ENCODE measurements at regions not wholly inside any gene's neighbourhood (a gene's known extent, or its start where the extent isn't known, plus 50 kb on each side); places are given as distances from the start of the nearest gene placed in this dataset.
"Not testable (repeated sequence)": the region's sequence is repeated elsewhere in the genome, so short reads cannot be mapped to it uniquely, and the experiment has no call there.

DNA sequence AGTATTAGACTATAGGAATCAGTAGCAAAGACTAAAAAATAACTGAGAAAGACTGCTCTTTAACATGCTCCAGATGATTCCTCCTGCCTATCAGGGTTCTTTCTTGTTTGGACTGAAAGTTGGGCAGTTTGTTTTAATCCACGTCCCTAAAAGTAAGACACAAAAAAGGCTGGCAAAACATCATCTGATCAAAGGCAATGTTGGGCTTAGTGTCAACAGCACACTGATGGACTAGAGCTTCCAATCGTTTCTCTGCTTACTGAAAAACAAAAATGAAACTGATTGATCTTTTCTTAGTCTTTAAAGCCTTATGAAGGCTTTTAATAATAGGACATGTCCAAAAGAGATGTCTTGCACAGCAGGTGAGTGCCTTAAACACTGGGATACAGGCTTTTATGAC lies 1567.9 kb upstream of the PRR20A start:
- Histone ChIP-seq H3K4me1 (no peaks in the 10 kb centered on the region), H3K27me3 (no peaks in the 10 kb centered on the region), H3K9me3 (no peaks in the 10 kb centered on the region), H3K4me3 (no peak overlapping the region), H3K27ac (replicated peaks in 1 of 4) (no peak overlapping the region), H3K36me3 (no peaks in the 10 kb centered on the region)
- intact Hi-C loops (cut with DNase I): no loop called here
- no peak for TF ChIP-seq POLR2AphosphoS5 (IDR thresholded peaks at IDR 0.05)
- TF ChIP-seq, protein P1, sequence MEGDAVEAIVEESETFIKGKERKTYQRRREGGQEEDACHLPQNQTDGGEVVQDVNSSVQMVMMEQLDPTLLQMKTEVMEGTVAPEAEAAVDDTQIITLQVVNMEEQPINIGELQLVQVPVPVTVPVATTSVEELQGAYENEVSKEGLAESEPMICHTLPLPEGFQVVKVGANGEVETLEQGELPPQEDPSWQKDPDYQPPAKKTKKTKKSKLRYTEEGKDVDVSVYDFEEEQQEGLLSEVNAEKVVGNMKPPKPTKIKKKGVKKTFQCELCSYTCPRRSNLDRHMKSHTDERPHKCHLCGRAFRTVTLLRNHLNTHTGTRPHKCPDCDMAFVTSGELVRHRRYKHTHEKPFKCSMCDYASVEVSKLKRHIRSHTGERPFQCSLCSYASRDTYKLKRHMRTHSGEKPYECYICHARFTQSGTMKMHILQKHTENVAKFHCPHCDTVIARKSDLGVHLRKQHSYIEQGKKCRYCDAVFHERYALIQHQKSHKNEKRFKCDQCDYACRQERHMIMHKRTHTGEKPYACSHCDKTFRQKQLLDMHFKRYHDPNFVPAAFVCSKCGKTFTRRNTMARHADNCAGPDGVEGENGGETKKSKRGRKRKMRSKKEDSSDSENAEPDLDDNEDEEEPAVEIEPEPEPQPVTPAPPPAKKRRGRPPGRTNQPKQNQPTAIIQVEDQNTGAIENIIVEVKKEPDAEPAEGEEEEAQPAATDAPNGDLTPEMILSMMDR (IDR thresholded peaks at IDR 0.05): no peak
- no peak for TF ChIP-seq EP300 (IDR thresholded peaks at IDR 0.05)
- no peak for TF ChIP-seq POLR2A (IDR thresholded peaks at IDR 0.05; ENCODE audit: low read depth)
- WGBS: 39% methylated on average over 2 of the region's 2 CpGs
- DNase-seq (ENCODE audit: extremely low spot score): no peak

DNA sequence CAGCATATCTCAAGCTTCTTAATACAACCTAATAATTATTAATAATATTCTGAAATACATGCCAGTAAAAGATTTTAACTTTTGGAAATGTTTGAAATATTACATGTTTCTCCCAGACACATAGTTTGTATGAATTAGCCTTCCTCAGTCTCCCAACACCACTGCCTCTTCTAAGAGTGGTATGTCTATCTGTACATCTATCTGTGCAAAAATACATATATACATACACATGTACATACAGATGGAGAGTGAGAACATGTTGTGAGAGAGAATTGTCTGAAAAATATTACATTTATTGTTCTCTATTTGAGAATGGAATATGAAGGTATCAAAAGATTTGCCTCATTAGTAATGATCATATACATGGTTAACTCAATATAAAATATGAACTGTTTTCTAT lies 1567.2 kb upstream of the PRR20A start:
- TF ChIP-seq POLR2AphosphoS5 (IDR thresholded peaks at IDR 0.05) (no peak), POLR2A (IDR thresholded peaks at IDR 0.05; ENCODE audit: low read depth) (no peak), EP300 (IDR thresholded peaks at IDR 0.05) (no peak)
- TF ChIP-seq, protein P1 (IDR thresholded peaks at IDR 0.05): no peak
- Histone ChIP-seq H3K27me3 (no peaks in the 10 kb centered on the region), H3K4me1 (no peaks in the 10 kb centered on the region), H3K27ac (replicated peaks in 1 of 4) (no peak overlapping the region), H3K4me3 (no peak overlapping the region), H3K36me3 (no peaks in the 10 kb centered on the region), H3K9me3 (no peaks in the 10 kb centered on the region)
- intact Hi-C loops (cut with DNase I): no loop called here
- DNase-seq (ENCODE audit: extremely low spot score): no peak

DNA sequence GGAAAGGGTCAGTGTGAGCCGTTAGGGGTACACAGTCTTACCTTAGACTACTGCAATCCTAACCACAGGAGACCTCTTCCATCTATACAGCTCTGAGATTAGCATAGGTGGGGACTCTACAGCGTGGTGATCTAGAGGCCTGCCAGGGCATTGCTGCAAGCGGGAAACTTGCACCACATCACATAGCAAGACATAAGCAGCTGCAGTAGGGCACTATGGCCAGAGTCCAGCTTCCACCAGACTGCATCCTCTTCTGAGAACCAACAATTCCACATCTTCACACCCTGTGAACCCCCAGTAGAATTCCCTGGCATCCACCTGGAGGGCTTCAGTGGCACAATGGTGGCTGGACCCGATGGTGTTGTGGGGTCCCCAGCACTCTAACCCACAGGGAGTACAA lies 1564.3 kb upstream of the PRR20A start:
- Histone ChIP-seq H3K27ac (replicated peaks in 1 of 4) (no peak overlapping the region), H3K4me3 (no peak overlapping the region), H3K4me1 (no peaks in the 10 kb centered on the region), H3K27me3 (no peaks in the 10 kb centered on the region), H3K36me3 (no peaks in the 10 kb centered on the region), H3K9me3 (no peaks in the 10 kb centered on the region)
- intact Hi-C loops (cut with DNase I): no loop called here
- WGBS: 85% methylated on average over 4 of the region's 4 CpGs
- DNase-seq (ENCODE audit: extremely low spot score): peak; percentile 85
- TF ChIP-seq POLR2AphosphoS5 (IDR thresholded peaks at IDR 0.05) (no peak), EP300 (IDR thresholded peaks at IDR 0.05) (no peak), POLR2A (IDR thresholded peaks at IDR 0.05; ENCODE audit: low read depth) (no peak)
- TF ChIP-seq, protein P1 (IDR thresholded peaks at IDR 0.05): no peak

DNA sequence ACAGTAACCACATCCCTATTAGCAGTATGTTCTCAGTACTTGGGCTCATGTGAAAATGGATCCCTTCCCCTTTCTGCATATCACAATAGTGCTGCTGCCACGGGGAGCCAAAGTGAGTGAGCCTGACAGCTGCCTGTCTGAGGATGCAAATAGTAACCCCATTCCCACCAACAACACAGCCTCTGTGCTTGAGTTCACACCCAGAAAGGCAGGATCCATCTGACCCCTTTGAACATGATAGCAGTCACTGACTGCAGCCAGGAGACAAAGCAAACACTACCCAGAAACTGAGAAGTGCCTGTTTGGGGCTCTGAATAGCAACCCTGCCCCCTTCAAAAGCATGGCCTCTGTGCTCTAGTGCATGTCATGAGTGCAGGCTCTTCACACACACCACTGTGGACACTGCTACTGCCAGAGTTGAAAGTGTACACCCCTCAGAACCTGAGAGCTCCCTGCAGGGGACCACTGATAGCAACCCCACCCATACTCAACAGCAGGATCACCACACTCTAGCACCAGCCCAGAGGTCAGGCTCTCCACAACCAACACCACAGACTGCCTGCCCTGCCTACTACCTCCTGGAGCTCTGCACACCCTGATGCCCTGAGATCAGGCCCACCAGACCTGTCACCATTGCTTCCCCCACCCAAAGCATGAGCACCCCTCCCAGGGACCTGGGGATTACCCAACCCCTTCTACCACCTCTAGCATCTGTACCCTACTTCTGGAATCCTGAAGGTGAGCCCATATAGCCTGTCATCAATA lies 1563.5 kb upstream of the PRR20A start:
- no peak for TF ChIP-seq EP300 (IDR thresholded peaks at IDR 0.05)
- TF ChIP-seq, protein P1 (IDR thresholded peaks at IDR 0.05): no peak
- TF ChIP-seq POLR2AphosphoS5 (IDR thresholded peaks at IDR 0.05): no peak
- TF ChIP-seq POLR2A (IDR thresholded peaks at IDR 0.05; ENCODE audit: low read depth): no peak
- Histone ChIP-seq H3K9me3 (no peaks in the 10 kb centered on the region), H3K4me1 (no peaks in the 10 kb centered on the region), H3K4me3 (no peak overlapping the region), H3K36me3 (no peaks in the 10 kb centered on the region), H3K27me3 (no peaks in the 10 kb centered on the region), H3K27ac (replicated peaks in 1 of 4) (no peak overlapping the region)
- DNase-seq (ENCODE audit: extremely low spot score): no peak
- WGBS: no CpG with 5 or more reads among the region's 1 CpG
- intact Hi-C loops (cut with DNase I): no loop called here

DNA sequence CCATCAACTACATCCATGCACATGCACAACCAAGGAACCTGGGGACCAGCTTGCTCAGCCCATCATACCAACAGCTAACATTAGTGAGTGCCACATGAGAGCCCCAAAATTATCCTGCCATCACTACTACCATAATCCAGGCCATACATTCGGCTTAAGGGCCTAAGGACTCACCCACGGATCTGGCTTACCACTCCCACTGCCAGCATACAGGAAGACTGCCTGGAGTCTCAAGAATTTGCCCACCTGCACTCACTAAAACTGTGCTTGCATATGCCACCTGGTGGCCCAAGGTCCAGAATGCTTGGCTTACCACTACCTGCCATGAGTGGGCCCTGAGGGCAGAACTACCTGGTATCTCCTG lies 1562.9 kb upstream of the PRR20A start:
- Histone ChIP-seq H3K36me3 (no peaks in the 10 kb centered on the region), H3K27me3 (no peaks in the 10 kb centered on the region), H3K27ac (replicated peaks in 1 of 4) (no peak overlapping the region), H3K9me3 (no peaks in the 10 kb centered on the region), H3K4me3 (no peak overlapping the region), H3K4me1 (no peaks in the 10 kb centered on the region)
- TF ChIP-seq EP300 (IDR thresholded peaks at IDR 0.05) (no peak), POLR2AphosphoS5 (IDR thresholded peaks at IDR 0.05) (no peak), POLR2A (IDR thresholded peaks at IDR 0.05; ENCODE audit: low read depth) (no peak)
- TF ChIP-seq, protein P1 (IDR thresholded peaks at IDR 0.05): no peak
- 86% methylated on average over 1 of the region's 2 CpGs for WGBS
- DNase-seq (ENCODE audit: extremely low spot score): no peak
- intact Hi-C loops (cut with DNase I): no loop called here

DNA sequence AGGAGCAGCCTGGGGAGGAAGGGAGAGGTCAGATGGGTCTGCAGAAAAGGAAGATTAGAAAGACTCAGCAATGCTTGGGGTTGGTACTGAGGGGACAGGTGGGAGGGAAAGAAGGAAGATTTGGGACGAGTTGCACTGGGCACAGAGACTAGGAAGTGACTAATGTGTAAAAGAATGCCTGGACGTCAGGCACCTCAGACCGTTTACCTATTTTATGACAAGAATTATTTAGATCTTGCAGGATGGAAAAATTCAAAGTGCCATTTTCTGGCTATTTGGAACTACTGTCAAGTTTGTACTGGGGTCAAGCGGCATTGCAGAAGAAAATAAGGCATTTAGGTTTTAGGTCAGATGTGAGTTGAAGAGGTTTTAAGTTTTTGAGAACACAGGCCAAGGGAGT lies 1558.4 kb upstream of the PRR20A start:
- H3K4me1 ChIP-seq; H3K9me3 ChIP-seq; H3K4me3 ChIP-seq; intact Hi-C loops (cut with DNase I); H3K36me3 ChIP-seq; DNase-seq (ENCODE audit: extremely low spot score); H3K27me3 ChIP-seq; H3K27ac ChIP-seq (replicated peaks in 1 of 4): not testable (repeated sequence)
- WGBS: 57% methylated on average over 4 of the region's 4 CpGs

Data from esophagus muscularis mucosa (tissue), 4 donors.